ENCODE measurements at regions not wholly inside any gene's neighbourhood (a gene's known extent, or its start where the extent isn't known, plus 50 kb on each side); places are given as distances from the start of the nearest gene placed in this dataset.

- TF ChIP-seq POLR2AphosphoS5 (IDR thresholded peaks at IDR 0.05; ENCODE audit: borderline replicate concordance, low read depth, low read length) (no peak), EZH2 (IDR thresholded peaks at IDR 0.05) (no peak), FOXP2 (optimal IDR thresholded peaks at IDR 0.05; ENCODE audit: control extremely low read depth, extremely low read length, insufficient read depth) (no peak)
Measured at GRCh38 chr7:86448856-86449255, 194.9 kb upstream of the GRM3 start.

Measured in SK-N-MC (cell line).